NCI-H82 treated with DMSO at 0.1 percent for 48 hours (cell line): ENCODE measurements at regions not wholly inside any gene's neighbourhood (a gene's known extent, or its start where the extent isn't known, plus 50 kb on each side); places are given as distances from the start of the nearest gene placed in this dataset.

Experiments used
- DNase-seq: peaks from one replicate; lab custom pipeline; 2025; ENCODE audit not compliant: unreplicated experiment; lab: John Stamatoyannopoulos, UW

- no peak for DNase-seq
Observed at GRCh38 chr12:74431801-74432200, 105.8 kb upstream of the ATXN7L3B start.

- DNase-seq, result no peak
Observed at GRCh38 chr12:74440469-74440868, 97.2 kb upstream of the ATXN7L3B start.

- no peak for DNase-seq
Observed at GRCh38 chr12:74441872-74442271, 95.8 kb upstream of the ATXN7L3B start.

- no peak for DNase-seq
Observed at GRCh38 chr12:74446466-74446865, 91.2 kb upstream of the ATXN7L3B start.

GRCh38 chr12:74449872-74450271 is 87.8 kb upstream of the ATXN7L3B start:
- no peak for DNase-seq

GRCh38 chr12:74454109-74454508 is 83.5 kb upstream of the ATXN7L3B start:
- DNase-seq, result no peak

- no peak for DNase-seq
Observed at GRCh38 chr12:74455429-74455828, 82.2 kb upstream of the ATXN7L3B start.

- DNase-seq, result no peak
Observed at GRCh38 chr12:74456431-74456830, 81.2 kb upstream of the ATXN7L3B start.

GRCh38 chr12:74468401-74468800 is 69.2 kb upstream of the ATXN7L3B start:
- DNase-seq, result no peak

GRCh38 chr12:74476234-74476633 is 61.4 kb upstream of the ATXN7L3B start:
- no peak for DNase-seq

GRCh38 chr12:74481078-74481477 is 56.6 kb upstream of the ATXN7L3B start:
- no peak for DNase-seq

GRCh38 chr12:74482115-74482514 is 55.5 kb upstream of the ATXN7L3B start:
- no peak for DNase-seq

- DNase-seq, result no peak
Observed at GRCh38 chr12:74483057-74483456, 54.6 kb upstream of the ATXN7L3B start.
